ENCODE measurements at regions not wholly inside any gene's neighbourhood (a gene's known extent, or its start where the extent isn't known, plus 50 kb on each side); places are given as distances from the start of the nearest gene placed in this dataset.
"Not testable (repeated sequence)": the region's sequence is repeated elsewhere in the genome, so short reads cannot be mapped to it uniquely, and the experiment has no call there.

GRCh38 chrX:123797543-123798447 lies 62.1 kb upstream of the XIAP start:
- ChIA-PET POLR2A (no interaction called here), RAD21 (ENCODE audit: low non-redundant PET in 1 of 2, low total read pairs in 2 of 2, uncharacterized antibody in 2 of 2, unreplicated experiment in 2 of 2) (no interaction called here), CTCF (no interaction called here)
- Histone ChIP-seq H3K9ac (ENCODE audit: low read length) (no peak overlapping the region), H3K79me2 (ENCODE audit: insufficient read depth, low read length) (no peaks in the 10 kb centered on the region), H3K4me3 (replicated peaks in 1 of 2; ENCODE audit: low read depth in 1 of 2, low read length in 2 of 2) (no peak overlapping the region), H3K4me2 (ENCODE audit: low read length) (no peak overlapping the region), H3K9me2 (ENCODE audit: insufficient read depth) (no peaks in the 10 kb centered on the region), H2AFZ (ENCODE audit: low read depth, low read length, poor library complexity, severe bottlenecking) (no peak overlapping the region), H3K36me3 (ENCODE audit: control insufficient read depth in 1 of 2, insufficient read depth in 2 of 2, low read length in 2 of 2) (no peaks in the 10 kb centered on the region), H3K4me1 (ENCODE audit: control insufficient read depth in 1 of 2, insufficient read depth in 2 of 2, low read length in 2 of 2) (peaks cover 0 to 5% of the 10 kb centered on the region in 2 experiments; a peak in 2 of 4 replicates), H3K27ac (ENCODE audit: low read depth, low read length) (no peak overlapping the region), H3K9me3 (ENCODE audit: control insufficient read depth in 1 of 2, insufficient read depth in 1 of 2, low read depth in 1 of 2, low read length in 2 of 2) (no peaks in the 10 kb centered on the region), H4K20me1 (ENCODE audit: insufficient read depth) (no peaks in the 10 kb centered on the region), H3K27me3 (ENCODE audit: insufficient read depth, low read length) (no peaks in the 10 kb centered on the region)
- intact Hi-C loops (cut with micrococcal nuclease) = no loop called here
- TF ChIP-seq JUND (IDR thresholded peaks at IDR 0.05) (no peak), ZBTB33 (IDR thresholded peaks at IDR 0.05; ENCODE audit: extremely low read depth, insufficient replicate concordance, low read length) (no peak), RAD21 (IDR thresholded peaks at IDR 0.05; ENCODE audit: low read depth) (no peak), SP1 (IDR thresholded peaks at IDR 0.05; ENCODE audit: low read depth) (no peak), SRF (IDR thresholded peaks at IDR 0.05; ENCODE audit: low read depth) (no peak), ZFX (IDR thresholded peaks at IDR 0.05) (no peak), POLR2A (IDR thresholded peaks at IDR 0.05; ENCODE audit: borderline replicate concordance, extremely low read depth, insufficient read depth, insufficient read length) (no peak), YY1 (IDR thresholded peaks at IDR 0.05; ENCODE audit: extremely low read depth, insufficient replicate concordance, low read depth, low read length) (no peak)
- no peak for DNase-seq (ENCODE audit: low read depth, low spot score)
- ATAC-seq = no peak
- BruUV-seq (replicated peaks) = no TSS peak

DNA sequence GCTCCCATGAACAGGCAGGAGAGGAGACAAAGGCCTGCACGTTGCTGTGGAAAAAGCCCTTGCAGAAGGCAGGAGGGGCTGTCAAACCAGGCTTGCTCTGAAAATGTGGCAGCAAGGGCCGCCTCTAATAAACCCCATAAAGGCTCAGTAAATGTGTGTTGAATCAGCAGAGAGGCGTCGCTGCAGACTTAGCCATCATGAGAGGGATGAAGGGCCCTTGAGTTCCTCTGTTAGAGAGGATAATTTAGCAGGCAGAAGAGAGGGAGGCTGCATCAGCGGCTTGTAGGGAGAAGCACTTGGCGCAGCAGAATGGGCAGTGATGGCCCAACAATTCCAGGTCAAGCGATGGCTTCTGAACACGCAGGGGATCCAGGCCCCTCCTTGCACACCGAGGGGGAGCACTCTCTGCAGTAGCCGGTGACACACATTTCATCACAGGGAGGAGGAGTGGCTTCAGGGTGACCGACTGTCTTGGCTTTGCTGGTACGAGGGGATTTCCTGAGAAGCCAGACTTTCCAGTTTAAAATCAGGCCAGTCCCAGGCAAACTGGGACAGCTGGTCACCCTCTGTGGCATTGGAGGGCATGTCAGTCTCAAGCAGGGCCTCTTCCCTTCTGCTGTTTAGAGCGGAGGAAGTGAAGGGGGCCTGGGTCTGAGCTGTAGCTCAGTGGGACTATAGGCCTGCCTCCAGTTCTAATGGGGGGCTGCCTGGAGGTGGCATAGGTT lies 61.0 kb upstream of the XIAP start:
- POLR2A ChIA-PET; H3K36me3 ChIP-seq (ENCODE audit: control insufficient read depth in 1 of 2, insufficient read depth in 2 of 2, low read length in 2 of 2); H3K4me2 ChIP-seq (ENCODE audit: low read length); H3K9ac ChIP-seq (ENCODE audit: low read length); H3K9me3 ChIP-seq (ENCODE audit: control insufficient read depth in 1 of 2, insufficient read depth in 1 of 2, low read depth in 1 of 2, low read length in 2 of 2); BruUV-seq (replicated peaks); ATAC-seq; H3K27ac ChIP-seq (ENCODE audit: low read depth, low read length); H3K79me2 ChIP-seq (ENCODE audit: insufficient read depth, low read length); H2AFZ ChIP-seq (ENCODE audit: low read depth, low read length, poor library complexity, severe bottlenecking); H3K4me3 ChIP-seq (replicated peaks in 1 of 2; ENCODE audit: low read depth in 1 of 2, low read length in 2 of 2); RAD21 ChIA-PET (ENCODE audit: low non-redundant PET in 1 of 2, low total read pairs in 2 of 2, uncharacterized antibody in 2 of 2, unreplicated experiment in 2 of 2); intact Hi-C loops (cut with micrococcal nuclease); H4K20me1 ChIP-seq (ENCODE audit: insufficient read depth); DNase-seq (ENCODE audit: low read depth, low spot score); H3K27me3 ChIP-seq (ENCODE audit: insufficient read depth, low read length); H3K9me2 ChIP-seq (ENCODE audit: insufficient read depth): not testable (repeated sequence)
- H3K4me1 ChIP-seq (ENCODE audit: control insufficient read depth in 1 of 2, insufficient read depth in 2 of 2, low read length in 2 of 2) = peaks cover 0 to 12% of the 10 kb centered on the region in 2 experiments; a peak in 3 of 4 replicates
- CTCF ChIA-PET = interaction anchor here (1.0 kb wide), 1 partner anchor 21 kb away, joined by 3 read pairs; no protein-coding TSS in a partner anchor
